Keratinocyte (primary cell): ENCODE measurements at regions not wholly inside any gene's neighbourhood (a gene's known extent, or its start where the extent isn't known, plus 50 kb on each side); places are given as distances from the start of the nearest gene placed in this dataset.

Experiments
- DNase-seq: peaks from one replicate; pipeline ENCODE4 v3.0.0-alpha.2; 2011; ENCODE audit warnings: low read depth, missing footprints, low spot score
- FAIRE-seq: peaks from 2 replicates; lab custom pipeline; 2011; peaks lifted over from hg19 to GRCh38; lab: Jason Lieb, UNC
- H2AFZ ChIP-seq: 2 replicates; pipeline ENCODE4 v1.6.0; 2012; ENCODE audit warnings: low read length, control low read depth, inconsistent platforms; ENCODE audit not compliant: control insufficient read depth
- H3K27ac ChIP-seq: 2 replicates; pipeline ENCODE4 v1.5.1; 2011; ENCODE audit warnings: low read length; ENCODE audit not compliant: control insufficient read depth, insufficient read depth
- H3K27me3 ChIP-seq: 3 replicates; pipeline ENCODE4 v1.6.0; 2011; ENCODE audit warnings: low read length; ENCODE audit not compliant: control insufficient read depth, insufficient read depth; ENCODE audit errors: extremely low read depth
- H3K36me3 ChIP-seq, 2 experiments: 2 replicates in 1 of 2; 3 replicates in 1 of 2; pipeline ENCODE4 v1.5.1; 2011; ENCODE audit warnings: low read length in 2 of 2, mild to moderate bottlenecking in 1 of 2; ENCODE audit not compliant: control insufficient read depth in 2 of 2, insufficient read depth in 2 of 2; ENCODE audit errors: extremely low read depth in 1 of 2
- H3K4me1 ChIP-seq: 3 replicates; pipeline ENCODE4 v1.5.1; 2011; ENCODE audit warnings: low read length; ENCODE audit not compliant: control insufficient read depth, insufficient read depth; ENCODE audit errors: extremely low read depth
- H3K4me2 ChIP-seq: 3 replicates; pipeline ENCODE4 v1.6.0; 2011; ENCODE audit warnings: low read depth, low read length; ENCODE audit not compliant: control insufficient read depth, insufficient read depth; ENCODE audit errors: extremely low read depth
- H3K4me3 ChIP-seq, 3 experiments: fragments of 200-600 bp in 1 of 3; sonication (generic) in 1 of 3; 2 replicates in 2 of 3; 3 replicates in 1 of 3; pipeline ENCODE4 v1.5.1; 2011 to 2016; ENCODE audit warnings: low read length in 3 of 3, mild to moderate bottlenecking in 3 of 3, control low read depth in 2 of 3, inconsistent platforms in 1 of 3, low read depth in 1 of 3, mixed read lengths in 1 of 3, mixed run types in 1 of 3, moderate library complexity in 1 of 3; ENCODE audit not compliant: control insufficient read depth in 2 of 3, insufficient read depth in 2 of 3; ENCODE audit errors: extremely low read depth in 1 of 3
- H3K79me2 ChIP-seq: 2 replicates; pipeline ENCODE4 v1.6.0; 2012; ENCODE audit warnings: low read length; ENCODE audit not compliant: control insufficient read depth, insufficient read depth
- H3K9ac ChIP-seq: 3 replicates; pipeline ENCODE4 v1.6.0; 2011; ENCODE audit warnings: low read length; ENCODE audit not compliant: control insufficient read depth, insufficient read depth; ENCODE audit errors: extremely low read depth
- H3K9me1 ChIP-seq: 3 replicates; pipeline ENCODE4 v1.6.0; 2011; ENCODE audit warnings: low read length; ENCODE audit not compliant: control insufficient read depth, insufficient read depth; ENCODE audit errors: extremely low read depth
- H3K9me3 ChIP-seq: 2 replicates; pipeline ENCODE4 v1.5.1; 2012; ENCODE audit warnings: low read depth, low read length; ENCODE audit not compliant: control insufficient read depth
- H4K20me1 ChIP-seq: 3 replicates; pipeline ENCODE4 v1.6.0; 2011; ENCODE audit warnings: low read length; ENCODE audit not compliant: control insufficient read depth, insufficient read depth; ENCODE audit errors: extremely low read depth
- EZH2 ChIP-seq: IDR thresholded peaks from one replicate; pipeline ENCODE4 v1.6.1; 2012; ENCODE audit warnings: inconsistent platforms, mild to moderate bottlenecking, low read length, moderate library complexity
- dilution Hi-C: fragments of 300-500 bp; cut with MboI; formaldehyde crosslinking; loops from one replicate; pipeline ENCODE4 v1.7.0; 2020; ENCODE audit warnings: low sequenced_read_pairs; ENCODE audit not compliant: extremely low pct_ligation_motif_present
- TF ChIP-seq, protein P1 (sequence below), 3 experiments: IDR thresholded peaks in 1 of 3; conservative IDR thresholded peaks in 1 of 3; optimal IDR thresholded peaks in 1 of 3; 2 replicates in 2 of 3; 3 replicates in 1 of 3; pipeline versions ENCODE3 to v1.5.1; 2011; ENCODE audit warnings: low read length in 3 of 3, mild to moderate bottlenecking in 3 of 3, moderate library complexity in 2 of 3, control low read depth in 1 of 3, inconsistent platforms in 1 of 3; ENCODE audit not compliant: insufficient read depth in 2 of 3; ENCODE audit errors: extremely low read depth in 1 of 3

DNA sequence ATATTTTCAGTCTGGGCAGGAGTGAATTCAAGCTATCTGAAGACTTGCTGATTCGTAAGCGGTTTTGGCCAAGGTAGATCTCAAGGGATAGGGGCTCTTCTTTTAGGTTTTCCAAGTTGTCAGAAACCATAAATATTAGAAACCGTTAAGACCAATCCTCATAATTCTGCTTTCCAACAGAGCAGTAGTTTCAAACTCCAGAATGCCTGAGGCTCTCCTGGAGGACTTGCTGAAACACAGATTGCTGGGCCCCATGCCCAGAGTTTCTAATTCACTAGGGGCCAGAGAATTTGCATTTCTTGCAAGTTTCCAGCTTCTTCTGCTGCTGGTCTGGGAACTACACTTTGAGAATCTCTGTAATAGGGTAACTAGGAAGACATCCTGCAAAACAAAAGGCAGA, 1855.7 kb upstream of the CELF4 start:
- Histone ChIP-seq H3K27ac (no peak overlapping the region), H3K4me1 (peaks cover 5% of the 10 kb centered on the region), H4K20me1 (no peaks in the 10 kb centered on the region), H3K9me1 (no peaks in the 10 kb centered on the region), H2AFZ (no peak overlapping the region), H3K9me3 (no peaks in the 10 kb centered on the region), H3K4me2 (no peak overlapping the region), H3K36me3 (no peaks in the 10 kb centered on the region), H3K4me3 (no peak overlapping the region), H3K79me2 (no peaks in the 10 kb centered on the region), H3K27me3 (no peaks in the 10 kb centered on the region), H3K9ac (no peak overlapping the region)
- no peak for DNase-seq
- TF ChIP-seq, protein P1, sequence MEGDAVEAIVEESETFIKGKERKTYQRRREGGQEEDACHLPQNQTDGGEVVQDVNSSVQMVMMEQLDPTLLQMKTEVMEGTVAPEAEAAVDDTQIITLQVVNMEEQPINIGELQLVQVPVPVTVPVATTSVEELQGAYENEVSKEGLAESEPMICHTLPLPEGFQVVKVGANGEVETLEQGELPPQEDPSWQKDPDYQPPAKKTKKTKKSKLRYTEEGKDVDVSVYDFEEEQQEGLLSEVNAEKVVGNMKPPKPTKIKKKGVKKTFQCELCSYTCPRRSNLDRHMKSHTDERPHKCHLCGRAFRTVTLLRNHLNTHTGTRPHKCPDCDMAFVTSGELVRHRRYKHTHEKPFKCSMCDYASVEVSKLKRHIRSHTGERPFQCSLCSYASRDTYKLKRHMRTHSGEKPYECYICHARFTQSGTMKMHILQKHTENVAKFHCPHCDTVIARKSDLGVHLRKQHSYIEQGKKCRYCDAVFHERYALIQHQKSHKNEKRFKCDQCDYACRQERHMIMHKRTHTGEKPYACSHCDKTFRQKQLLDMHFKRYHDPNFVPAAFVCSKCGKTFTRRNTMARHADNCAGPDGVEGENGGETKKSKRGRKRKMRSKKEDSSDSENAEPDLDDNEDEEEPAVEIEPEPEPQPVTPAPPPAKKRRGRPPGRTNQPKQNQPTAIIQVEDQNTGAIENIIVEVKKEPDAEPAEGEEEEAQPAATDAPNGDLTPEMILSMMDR (optimal IDR thresholded peaks at IDR 0.05 in 1 of 3, IDR thresholded peaks at IDR 0.05 in 1 of 3, conservative IDR thresholded peaks at IDR 0.05 in 1 of 3; ENCODE audit: extremely low read depth in 1 of 3, insufficient read depth in 2 of 3, low read length in 3 of 3): no peak
- TF ChIP-seq EZH2: no peak
- dilution Hi-C loops: no loop called here
- FAIRE-seq: no peak

DNA sequence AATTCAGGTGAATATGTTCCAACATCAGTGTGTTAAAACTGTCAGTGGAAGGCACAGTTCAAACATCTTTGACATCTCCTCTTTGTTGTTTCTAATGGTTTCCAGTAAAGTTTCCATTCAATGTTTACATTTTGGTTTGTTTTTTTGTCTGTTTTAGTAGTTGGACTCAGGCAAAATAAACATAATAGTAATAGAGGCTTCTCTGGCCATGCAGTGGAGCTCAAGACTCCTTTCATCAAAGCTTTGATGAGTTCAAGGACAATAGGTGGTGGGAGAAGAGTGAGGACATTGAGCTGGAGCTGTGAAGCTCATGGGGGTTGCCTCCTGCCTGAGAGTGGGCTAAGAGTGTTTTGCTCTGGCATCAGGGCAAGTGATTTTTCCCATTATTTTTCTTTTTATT, 1853.7 kb upstream of the CELF4 start:
- Histone ChIP-seq H3K79me2 (no peaks in the 10 kb centered on the region), H4K20me1 (no peaks in the 10 kb centered on the region), H3K9me3 (no peaks in the 10 kb centered on the region), H3K27ac (no peak overlapping the region), H3K27me3 (no peaks in the 10 kb centered on the region), H3K4me2 (no peak overlapping the region), H3K36me3 (no peaks in the 10 kb centered on the region), H3K4me3 (no peak overlapping the region), H2AFZ (no peak overlapping the region), H3K9ac (no peak overlapping the region), H3K9me1 (no peaks in the 10 kb centered on the region), H3K4me1 (peaks cover 5% of the 10 kb centered on the region)
- dilution Hi-C loops: no loop called here
- TF ChIP-seq EZH2: no peak
- TF ChIP-seq, protein P1 (optimal IDR thresholded peaks at IDR 0.05 in 1 of 3, IDR thresholded peaks at IDR 0.05 in 1 of 3, conservative IDR thresholded peaks at IDR 0.05 in 1 of 3; ENCODE audit: extremely low read depth in 1 of 3, insufficient read depth in 2 of 3, low read length in 3 of 3): no peak
- no peak for FAIRE-seq
- DNase-seq: no peak
